Stimulated activated naive CD8-positive, alpha-beta T cell treated with anti-CD3 and anti-CD28 coated beads, Interleukin-15, amount 100 ng/mL, for 72 hours (primary cell): ENCODE measurements at regions not wholly inside any gene's neighbourhood (a gene's known extent, or its start where the extent isn't known, plus 50 kb on each side); places are given as distances from the start of the nearest gene placed in this dataset.
A peak's percentile ranks its signal among the peaks of the same experiment; 100 is the strongest.
"Not testable (repeated sequence)": the region's sequence is repeated elsewhere in the genome, so short reads cannot be mapped to it uniquely, and the experiment has no call there.

Experiments
- ATAC-seq: fragments of 150-1000 bp; cut with Tn5 transposase; 2 replicates; pipeline ENCODE4 v1.10.0; 2021; ENCODE audit warnings: mild to moderate bottlenecking, moderate library complexity
- DNase-seq, 2 donors: peaks; one replicate each; pipeline ENCODE4 v3.0.0; 2021 to 2022
- H3K27ac Mint-ChIP-seq, 2 donors: one replicate each; pipeline ENCODE4 v1.8.0; 2022; ENCODE audit warnings: mild to moderate bottlenecking in 2 of 2, mixed read lengths in 2 of 2, moderate library complexity in 2 of 2
- H3K27me3 Mint-ChIP-seq: one replicate; pipeline ENCODE4 v1.8.0; 2022; ENCODE audit warnings: mixed read lengths
- H3K4me1 Mint-ChIP-seq: one replicate; pipeline ENCODE4 v1.8.0; 2022; ENCODE audit warnings: mild to moderate bottlenecking, mixed read lengths
- H3K4me3 Mint-ChIP-seq, 2 donors: one replicate each; pipeline ENCODE4 v1.8.0; 2022; ENCODE audit warnings: mild to moderate bottlenecking in 2 of 2, mixed read lengths in 2 of 2, moderate library complexity in 1 of 2
- H3K9me3 Mint-ChIP-seq, 2 donors: one replicate each; pipeline ENCODE4 v1.8.0; 2022; ENCODE audit warnings: mixed read lengths in 2 of 2

DNA sequence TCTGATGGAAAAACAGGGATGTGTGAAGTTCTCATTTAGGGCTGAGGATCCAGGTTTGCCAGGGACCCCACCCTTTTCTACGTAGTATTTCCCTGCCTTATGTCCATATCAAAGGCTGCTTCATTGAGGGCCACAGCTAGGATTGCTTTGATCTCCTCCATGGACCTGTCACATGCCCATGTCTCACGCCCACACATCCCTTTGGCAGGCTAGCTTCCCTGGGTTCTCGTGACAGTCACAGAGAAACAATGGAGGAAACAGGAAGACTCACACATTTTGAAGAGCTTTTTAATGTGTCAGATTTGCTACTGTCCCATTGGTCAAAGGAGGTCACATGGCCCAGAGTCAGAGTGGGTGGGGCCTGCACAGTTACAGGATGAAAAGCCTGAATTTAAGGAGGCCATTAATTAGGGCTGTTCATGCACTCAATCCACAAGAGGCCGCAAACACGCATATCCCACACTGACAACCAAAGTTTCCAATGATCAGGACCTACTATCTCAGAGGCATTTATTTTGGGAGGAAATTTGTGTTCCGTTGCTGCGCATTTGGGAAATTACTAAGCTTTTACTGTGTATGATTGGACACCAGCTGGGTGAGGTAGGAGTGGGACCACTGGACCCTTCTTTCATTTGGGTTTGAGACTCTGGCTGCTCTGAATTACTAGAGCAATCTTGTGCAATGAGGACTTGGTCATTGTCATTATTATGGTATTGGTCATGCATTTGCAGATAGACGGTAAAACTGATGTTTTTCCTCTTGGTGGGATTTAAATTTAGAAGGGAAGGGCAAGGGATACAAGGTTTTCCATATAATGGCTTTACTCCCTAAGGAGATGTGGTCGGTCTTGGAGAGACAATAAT lies 266.2 kb downstream of the KTN1 start:
- Mint-ChIP-seq H3K9me3 (no peaks in the 10 kb centered on the region), H3K4me1 (no peaks in the 10 kb centered on the region), H3K27ac (no peak overlapping the region), H3K27me3 (peaks cover 6% of the 10 kb centered on the region), H3K4me3 (no peak overlapping the region)
- DNase-seq (no peak), ATAC-seq (no peak)

DNA sequence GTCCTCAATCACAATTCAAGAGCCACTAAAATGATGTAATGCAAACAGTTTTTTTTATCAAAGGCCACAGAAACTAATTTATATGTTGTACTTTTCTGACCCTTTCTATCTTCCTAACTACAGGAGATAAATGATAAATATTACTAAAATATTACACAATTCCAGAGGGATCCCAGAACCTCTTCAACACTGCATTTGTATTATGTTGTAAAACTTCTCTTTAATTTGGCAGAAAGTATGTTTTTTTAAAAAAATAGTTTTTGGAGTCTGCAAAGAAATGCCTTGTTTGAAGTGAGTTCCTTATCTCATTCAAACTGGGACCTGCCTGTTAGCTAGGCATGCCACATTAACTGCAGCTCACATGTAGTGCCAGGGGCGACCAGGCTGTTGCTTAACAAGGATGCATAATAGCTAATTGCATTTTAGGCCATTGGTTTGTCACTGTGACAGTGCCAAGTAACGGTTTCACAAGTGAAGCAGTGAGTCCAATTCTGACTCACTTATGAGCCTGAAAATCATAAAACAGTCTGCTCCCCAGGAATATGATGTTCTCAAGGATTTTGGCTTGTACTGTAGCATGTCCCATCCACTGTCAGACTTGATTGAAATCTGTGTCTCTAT lies 266.9 kb downstream of the KTN1 start:
- Mint-ChIP-seq H3K27me3 (peaks cover 6% of the 10 kb centered on the region), H3K4me3 (no peak overlapping the region), H3K9me3 (no peaks in the 10 kb centered on the region), H3K27ac (no peak overlapping the region), H3K4me1 (no peaks in the 10 kb centered on the region)
- DNase-seq (no peak), ATAC-seq (no peak)

DNA sequence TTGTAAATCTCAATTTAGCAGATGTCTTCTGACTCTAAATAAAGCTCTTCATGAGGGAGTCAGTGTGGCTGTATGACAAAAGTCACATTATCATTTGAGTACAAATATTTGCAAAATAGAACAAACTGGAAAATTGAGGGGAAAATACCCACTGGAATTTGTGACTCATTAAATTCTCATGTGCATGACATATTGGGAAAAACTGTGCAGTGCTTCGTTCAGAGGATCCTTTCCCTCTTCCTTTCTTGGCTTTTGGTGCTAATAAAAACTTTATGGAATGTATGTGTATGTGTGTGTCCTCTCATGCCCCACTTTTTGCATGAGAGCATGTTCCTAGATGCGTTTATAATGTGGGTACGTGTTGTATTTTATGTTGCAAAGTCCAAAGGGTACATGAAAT lies 267.8 kb downstream of the KTN1 start:
- H3K27ac Mint-ChIP-seq: no peak overlapping the region
- DNase-seq: no peak
- no peak for ATAC-seq
- H3K4me1 Mint-ChIP-seq: no peaks in the 10 kb centered on the region
- peaks cover 6% of the 10 kb centered on the region for H3K27me3 Mint-ChIP-seq
- no peaks in the 10 kb centered on the region for H3K9me3 Mint-ChIP-seq
- no peak overlapping the region for H3K4me3 Mint-ChIP-seq

DNA sequence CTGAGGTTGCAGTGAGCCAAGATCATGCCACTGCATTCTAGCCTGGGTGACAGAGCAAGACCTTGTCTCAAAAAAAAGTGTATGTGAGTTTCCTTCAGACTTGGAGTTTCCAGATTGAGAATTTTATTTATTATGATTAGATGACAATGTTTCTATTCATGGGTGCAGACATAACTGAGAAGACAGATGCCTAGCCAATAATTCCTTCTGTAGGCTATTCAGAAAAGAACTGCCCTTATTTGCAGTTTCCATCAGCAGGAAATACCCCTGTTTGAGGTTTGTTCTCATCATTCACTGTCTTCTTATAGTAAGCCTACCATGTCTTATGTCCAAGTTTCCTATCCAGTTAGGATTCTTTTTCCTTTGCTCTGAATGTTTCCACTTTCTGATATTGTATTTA lies 269.0 kb downstream of the KTN1 start:
- Mint-ChIP-seq H3K4me3 (no peak overlapping the region), H3K4me1 (no peaks in the 10 kb centered on the region), H3K27me3 (peaks cover 6% of the 10 kb centered on the region), H3K27ac (no peak overlapping the region), H3K9me3 (no peaks in the 10 kb centered on the region)
- ATAC-seq (peak; percentile 50), DNase-seq (no peak)

DNA sequence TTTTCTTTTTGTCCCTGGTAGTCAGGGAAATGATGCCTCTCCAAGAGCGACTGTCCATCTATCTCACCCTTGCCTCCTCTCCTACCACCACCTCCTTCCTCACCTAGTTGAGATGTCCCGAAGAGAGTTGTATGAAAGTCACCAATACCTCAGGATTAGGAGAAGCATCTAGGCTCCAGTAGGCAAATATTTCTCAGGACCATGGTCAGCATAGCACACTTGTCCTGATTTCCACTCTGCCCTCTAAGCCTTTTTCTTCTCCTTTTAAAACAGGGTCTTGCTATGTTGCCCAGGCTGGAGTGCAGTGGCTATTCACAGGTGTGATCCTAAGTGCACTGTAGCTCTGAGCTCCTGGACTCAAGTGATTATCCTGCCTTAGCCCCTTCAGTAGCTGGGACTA lies 268.4 kb upstream of the PELI2 start:
- no peak for ATAC-seq
- Mint-ChIP-seq H3K27me3 (peaks cover 6% of the 10 kb centered on the region), H3K4me3 (no peak overlapping the region)

DNA sequence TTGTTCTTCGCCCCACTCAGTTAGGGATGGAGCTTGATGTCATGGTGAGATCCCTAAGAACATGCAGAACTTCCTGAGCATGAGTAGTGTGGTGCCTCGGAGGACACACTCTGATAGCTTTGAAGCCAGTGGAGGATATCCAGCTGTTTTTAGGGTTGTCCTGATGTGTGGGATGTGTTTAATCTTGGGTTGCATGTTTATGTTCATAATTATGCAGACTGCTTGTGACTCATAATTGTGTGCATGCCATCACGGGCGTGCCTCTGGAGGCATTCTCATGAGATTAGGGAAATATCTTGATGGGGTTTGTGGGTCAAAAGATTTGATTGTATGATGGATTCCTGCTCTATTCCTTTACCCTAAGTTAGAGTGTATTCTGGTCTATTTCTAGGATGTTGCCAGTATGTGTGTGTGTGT lies 267.4 kb upstream of the PELI2 start:
- DNase-seq: no peak
- H3K27me3 Mint-ChIP-seq: peaks cover 6% of the 10 kb centered on the region
- no peak overlapping the region for H3K27ac Mint-ChIP-seq
- no peaks in the 10 kb centered on the region for H3K4me1 Mint-ChIP-seq
- H3K9me3 Mint-ChIP-seq: no peaks in the 10 kb centered on the region
- no peak overlapping the region for H3K4me3 Mint-ChIP-seq
- ATAC-seq: no peak

More for the DNA sequence above, 268.4 kb upstream of the PELI2 start:
- H3K9me3 Mint-ChIP-seq: no peaks in the 10 kb centered on the region
- no peak for DNase-seq
- no peaks in the 10 kb centered on the region for H3K4me1 Mint-ChIP-seq
- H3K27ac Mint-ChIP-seq: no peak overlapping the region

DNA sequence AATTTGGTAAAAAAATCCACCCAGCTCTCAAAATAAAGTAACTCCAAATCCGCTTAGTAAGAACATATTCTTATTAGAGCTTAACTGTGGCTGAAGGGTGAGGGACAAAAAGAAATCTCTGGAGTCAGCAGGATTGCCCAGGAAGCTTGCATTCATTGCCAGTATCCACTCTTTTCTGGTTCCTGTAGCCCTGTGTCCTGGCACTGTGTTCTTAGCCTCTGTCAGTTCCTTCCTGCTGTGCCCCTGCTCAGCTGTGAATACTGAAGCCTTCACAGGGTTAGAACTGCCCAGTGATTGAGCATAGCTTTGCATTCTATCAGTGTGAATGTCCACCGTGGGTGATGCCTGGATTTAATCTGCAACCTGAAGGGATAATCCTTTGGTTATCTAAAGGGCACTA lies 266.9 kb upstream of the PELI2 start:
- Mint-ChIP-seq H3K9me3 (no peaks in the 10 kb centered on the region), H3K4me3 (no peak overlapping the region), H3K4me1 (no peaks in the 10 kb centered on the region), H3K27ac (no peak overlapping the region), H3K27me3 (peaks cover 6% of the 10 kb centered on the region)
- ATAC-seq (no peak), DNase-seq (no peak)

DNA sequence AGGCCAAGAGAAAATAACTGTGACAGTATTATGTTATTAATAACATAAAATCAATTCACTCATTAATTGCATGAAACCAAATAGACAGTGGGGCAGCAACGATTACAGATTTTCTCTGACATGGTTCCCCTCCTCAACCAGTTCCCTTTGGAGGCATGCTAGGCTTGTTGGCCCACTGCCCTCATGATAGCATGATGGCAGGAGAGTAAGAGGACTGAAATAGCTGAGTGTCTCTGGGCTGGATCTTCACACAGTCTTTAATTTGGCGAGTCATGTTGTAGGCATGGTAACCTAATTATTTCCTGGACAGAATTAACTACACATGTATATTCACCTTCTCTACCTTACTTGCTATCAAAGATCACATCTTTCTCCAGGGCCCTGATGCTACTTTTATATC lies 266.2 kb upstream of the PELI2 start:
- H3K9me3 Mint-ChIP-seq: no peaks in the 10 kb centered on the region
- H3K27ac Mint-ChIP-seq: no peak overlapping the region
- DNase-seq: no peak
- no peak overlapping the region for H3K4me3 Mint-ChIP-seq
- peaks cover 6% of the 10 kb centered on the region for H3K27me3 Mint-ChIP-seq
- no peaks in the 10 kb centered on the region for H3K4me1 Mint-ChIP-seq
- no peak for ATAC-seq

DNA sequence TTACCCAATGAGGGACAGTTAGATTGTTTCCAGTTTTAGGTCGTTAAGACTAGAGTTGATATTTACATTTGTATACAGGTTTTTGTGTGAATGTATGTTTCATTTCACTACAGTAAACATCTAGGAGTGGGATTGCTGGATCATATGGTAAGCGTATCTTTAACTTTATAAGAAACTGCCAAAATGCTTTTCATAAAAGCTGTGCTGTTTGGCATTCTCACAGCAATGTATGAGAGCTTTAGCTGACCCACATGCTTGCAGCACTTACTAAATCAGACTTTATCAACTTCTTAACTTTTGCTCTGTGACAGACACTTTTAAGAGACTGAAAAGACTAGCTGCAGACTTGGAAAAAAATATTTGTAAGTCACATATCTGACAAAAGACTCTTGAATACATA lies 262.5 kb upstream of the PELI2 start:
- ATAC-seq (no peak), DNase-seq (no peak)
- Mint-ChIP-seq H3K27ac (no peak overlapping the region), H3K9me3 (peaks cover 7 to 22% of the 10 kb centered on the region in 2 donors), H3K4me1 (no peaks in the 10 kb centered on the region), H3K27me3 (no peaks in the 10 kb centered on the region), H3K4me3 (no peak overlapping the region)

DNA sequence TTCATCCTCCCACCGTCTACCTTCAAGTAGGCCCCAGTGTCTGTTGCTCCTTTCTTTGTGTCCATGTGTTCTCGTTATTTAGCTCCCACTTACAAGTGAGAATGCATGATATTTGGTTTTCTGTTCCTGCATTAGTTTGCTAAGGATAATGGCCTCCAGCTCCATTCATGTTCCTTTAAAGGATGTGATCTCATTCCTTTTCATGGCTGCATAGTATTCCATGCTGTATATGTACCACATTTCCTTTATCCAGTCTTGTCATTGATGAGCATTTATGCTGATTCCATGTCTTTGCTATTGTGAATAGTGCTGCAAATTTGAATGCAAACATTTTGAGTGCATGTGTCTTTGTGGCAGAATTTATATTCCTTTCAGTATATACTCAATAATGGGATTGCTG lies 259.6 kb upstream of the PELI2 start:
- DNase-seq (no peak), ATAC-seq (no peak)
- Mint-ChIP-seq H3K4me3 (no peak overlapping the region), H3K9me3 (peaks cover 17 to 32% of the 10 kb centered on the region in 2 donors), H3K27ac (no peak overlapping the region), H3K27me3 (no peaks in the 10 kb centered on the region), H3K4me1 (no peaks in the 10 kb centered on the region)

DNA sequence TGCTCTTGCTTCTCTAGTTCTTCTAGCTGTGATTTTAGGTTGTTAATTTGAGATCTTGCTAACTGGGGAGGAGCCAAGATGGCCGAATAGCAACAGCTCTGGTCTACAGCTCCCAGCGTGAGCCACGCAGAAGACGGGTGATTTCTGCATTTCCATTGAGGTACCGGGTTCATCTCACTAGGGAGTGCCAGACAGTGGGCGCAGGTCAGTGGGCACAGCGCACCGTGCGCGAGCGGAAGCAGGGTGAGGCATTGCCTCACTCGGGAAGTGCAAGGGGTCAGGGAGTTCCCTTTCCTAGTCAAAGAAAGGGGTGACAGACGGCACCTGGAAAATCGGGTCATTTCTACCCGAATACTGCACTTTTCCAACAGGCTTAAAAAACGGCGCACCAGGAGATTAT lies 256.6 kb upstream of the PELI2 start:
- H3K27me3 Mint-ChIP-seq, ATAC-seq, H3K4me1 Mint-ChIP-seq, H3K27ac Mint-ChIP-seq, DNase-seq, H3K4me3 Mint-ChIP-seq: not testable (repeated sequence)
- peaks cover 29 to 39% of the 10 kb centered on the region in 2 donors for H3K9me3 Mint-ChIP-seq

DNA sequence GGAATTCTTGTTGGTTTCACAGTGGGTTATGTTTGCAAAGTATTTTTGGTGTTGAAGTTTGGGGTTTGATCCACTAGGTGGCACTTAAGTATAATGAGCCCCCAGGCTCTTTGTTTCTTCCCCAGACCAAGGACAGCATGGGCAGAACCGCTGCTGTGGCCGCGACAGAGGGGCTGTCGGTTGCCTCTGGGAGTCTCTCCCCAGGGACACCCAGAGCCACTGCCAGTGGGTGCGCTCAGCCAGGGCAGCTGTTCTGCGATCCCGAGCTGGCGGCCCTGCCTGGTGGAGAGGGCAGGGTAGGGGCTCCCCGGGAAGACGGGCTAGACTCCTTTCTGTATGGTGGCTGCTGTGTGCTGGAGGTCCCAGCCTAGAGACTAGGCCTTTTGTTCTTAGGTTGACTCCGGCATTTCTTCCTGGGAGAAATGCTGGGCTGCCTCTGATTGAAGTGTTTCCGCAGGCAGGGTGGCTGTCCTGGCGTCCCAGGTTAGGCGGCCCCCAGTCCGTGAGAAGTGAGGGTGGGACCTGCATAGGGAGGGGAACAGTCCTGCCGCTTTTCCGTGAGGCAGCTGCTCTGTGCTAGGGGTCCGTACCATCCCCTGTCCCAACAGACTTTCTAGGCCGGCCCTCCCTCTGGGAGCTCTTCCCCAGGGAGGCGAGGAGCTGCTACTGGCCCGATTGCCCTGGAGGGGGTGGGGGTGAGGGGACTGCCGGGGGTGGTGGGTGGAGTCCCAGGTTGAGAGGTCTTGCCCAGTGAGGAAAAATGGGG lies 253.1 kb upstream of the PELI2 start:
- no peak for ATAC-seq
- Mint-ChIP-seq H3K4me1 (peaks cover 6% of the 10 kb centered on the region), H3K9me3 (peaks cover 20 to 22% of the 10 kb centered on the region in 2 donors), H3K27me3 (no peaks in the 10 kb centered on the region), H3K27ac (no peak overlapping the region), H3K4me3 (no peak overlapping the region)
- DNase-seq: no peak

DNA sequence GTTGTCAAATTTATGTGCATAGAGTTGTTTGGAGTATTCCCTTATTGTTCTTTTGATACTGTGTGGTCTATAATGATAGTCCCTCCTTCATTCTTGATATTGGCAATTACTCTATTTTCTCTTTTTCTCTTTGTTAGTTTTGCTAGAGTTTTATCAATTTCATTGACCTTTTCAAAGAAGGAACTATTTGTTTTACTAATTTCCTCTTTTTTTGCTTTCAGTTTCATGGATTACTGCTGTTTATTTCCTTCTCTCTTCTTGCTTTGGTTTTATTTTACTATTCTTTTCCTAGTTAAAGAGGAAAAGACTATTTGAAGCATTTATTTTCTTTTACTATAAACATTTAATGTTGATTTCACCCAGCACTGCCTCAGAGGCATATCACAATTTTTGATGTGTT lies 250.9 kb upstream of the PELI2 start:
- DNase-seq: no peak
- Mint-ChIP-seq H3K27me3 (peaks cover 4% of the 10 kb centered on the region), H3K9me3 (peaks cover 7 to 14% of the 10 kb centered on the region in 2 donors), H3K4me1 (peaks cover 6% of the 10 kb centered on the region), H3K27ac (no peak overlapping the region), H3K4me3 (no peak overlapping the region)
- no peak for ATAC-seq

DNA sequence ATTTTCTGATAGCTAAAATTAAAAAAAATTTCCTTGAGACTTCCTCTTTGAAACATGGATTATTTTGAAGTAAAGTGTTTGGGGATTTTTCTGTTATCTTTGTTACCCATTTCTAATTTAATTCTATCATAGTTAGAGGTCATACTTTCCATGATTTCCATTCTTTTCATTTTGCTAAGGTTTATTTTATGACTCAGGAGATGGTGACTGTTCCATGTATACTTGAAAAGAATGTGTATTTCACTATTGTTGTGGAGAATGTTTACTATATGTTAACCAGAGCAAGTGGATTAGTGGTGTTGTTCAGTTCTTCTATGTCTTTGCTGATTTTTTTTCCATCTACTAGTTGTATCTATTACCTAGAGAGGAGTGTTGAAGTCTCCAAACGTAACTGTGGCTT lies 250.5 kb upstream of the PELI2 start:
- Mint-ChIP-seq H3K4me1 (peaks cover 6% of the 10 kb centered on the region), H3K27me3 (peaks cover 8% of the 10 kb centered on the region), H3K4me3 (no peak overlapping the region), H3K27ac (no peak overlapping the region), H3K9me3 (peaks cover 7 to 14% of the 10 kb centered on the region in 2 donors)
- DNase-seq (no peak), ATAC-seq (no peak)

DNA sequence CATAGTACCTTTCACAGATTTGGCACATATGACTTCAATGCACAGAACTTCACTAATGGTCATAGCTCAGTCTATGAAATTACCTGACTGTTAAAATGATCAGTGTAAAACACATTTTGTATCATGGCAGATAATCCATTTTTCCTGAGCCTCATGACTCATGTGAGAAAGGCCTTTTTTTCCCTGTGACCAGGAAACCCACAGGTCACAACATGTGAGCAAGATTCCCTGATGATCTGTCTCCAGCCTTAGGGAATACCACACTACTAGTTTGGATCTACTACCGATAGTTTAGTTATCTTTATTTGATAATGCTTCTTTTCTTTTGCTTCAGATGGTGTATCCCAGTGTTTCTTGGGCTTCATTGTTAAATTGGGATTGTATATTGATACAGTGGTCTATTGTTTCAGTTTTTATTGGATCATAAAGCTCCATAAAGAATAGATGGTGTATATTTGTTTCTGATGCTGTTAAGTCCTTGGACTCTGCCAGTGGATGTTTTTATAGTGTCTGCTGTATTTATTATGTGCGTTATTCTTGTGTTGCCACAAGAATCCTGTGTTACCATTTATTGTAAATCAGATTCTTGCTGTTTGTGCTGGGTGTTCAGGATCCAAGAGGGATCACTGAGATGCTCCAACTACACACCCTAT lies 248.7 kb upstream of the PELI2 start:
- DNase-seq (no peak), ATAC-seq (no peak)
- Mint-ChIP-seq H3K9me3 (peaks cover 3 to 4% of the 10 kb centered on the region in 2 donors), H3K4me1 (peaks cover 6% of the 10 kb centered on the region), H3K27ac (no peak overlapping the region), H3K4me3 (no peak overlapping the region), H3K27me3 (peaks cover 15% of the 10 kb centered on the region)
